Fibroblast of lung (primary cell): ENCODE measurements at regions not wholly inside any gene's neighbourhood (a gene's known extent, or its start where the extent isn't known, plus 50 kb on each side); places are given as distances from the start of the nearest gene placed in this dataset.
A peak's percentile ranks its signal among the peaks of the same experiment; 100 is the strongest.

Experiments used
- DNase-seq, 2 donors: peaks; one replicate each; pipeline versions ENCODE4 v3.0.0 to v3.0.0-alpha.2; 2010; ENCODE audit warnings: low read depth in 2 of 2
- H2AFZ ChIP-seq: 2 replicates; pipeline ENCODE4 v1.5.1; 2012; ENCODE audit warnings: low read length, control low read depth, inconsistent platforms
- H3K27ac ChIP-seq: 2 replicates; pipeline ENCODE4 v1.5.1; 2011; ENCODE audit warnings: low read length, control low read depth; ENCODE audit not compliant: insufficient read depth
- H3K27me3 ChIP-seq: 2 replicates; pipeline ENCODE4 v1.5.1; 2011; ENCODE audit warnings: mild to moderate bottlenecking, low read length; ENCODE audit not compliant: control insufficient read depth, insufficient read depth
- H3K36me3 ChIP-seq: 2 replicates; pipeline ENCODE4 v1.5.1; 2011; ENCODE audit warnings: low read length; ENCODE audit not compliant: control insufficient read depth, insufficient read depth
- H3K4me1 ChIP-seq: 2 replicates; pipeline ENCODE4 v1.5.1; 2011; ENCODE audit warnings: low read length; ENCODE audit not compliant: control insufficient read depth, insufficient read depth; ENCODE audit errors: extremely low read depth
- H3K4me2 ChIP-seq: 2 replicates; pipeline ENCODE4 v1.5.1; 2011; ENCODE audit warnings: low read length, control low read depth; ENCODE audit not compliant: insufficient read depth; ENCODE audit errors: extremely low read depth
- H3K4me3 ChIP-seq, 4 experiments: fragments of 200-600 bp in 1 of 4; sonication (generic) in 1 of 4; replicated peaks in 1 of 4; 2 replicates each; pipeline ENCODE4 v1.5.1; 2011 to 2016; ENCODE audit warnings: low read length in 4 of 4, low read depth in 3 of 4, mild to moderate bottlenecking in 3 of 4, control low read depth in 2 of 4, inconsistent platforms in 1 of 4, mixed read lengths in 1 of 4; ENCODE audit not compliant: insufficient read depth in 1 of 4; ENCODE audit errors: control extremely low read depth in 1 of 4
- H3K79me2 ChIP-seq: 2 replicates; pipeline ENCODE4 v1.5.1; 2012; ENCODE audit warnings: mild to moderate bottlenecking, low read length, inconsistent platforms; ENCODE audit not compliant: control insufficient read depth, insufficient read depth
- H3K9ac ChIP-seq: 2 replicates; pipeline ENCODE4 v1.5.1; 2011; ENCODE audit warnings: mild to moderate bottlenecking, low read length, control low read depth; ENCODE audit not compliant: insufficient read depth
- H3K9me3 ChIP-seq: 2 replicates; pipeline ENCODE4 v1.5.1; 2012; ENCODE audit warnings: low read depth, low read length; ENCODE audit not compliant: control insufficient read depth, insufficient read depth
- H4K20me1 ChIP-seq: 2 replicates; pipeline ENCODE4 v1.5.1; 2011; ENCODE audit warnings: low read length; ENCODE audit not compliant: control insufficient read depth, insufficient read depth; ENCODE audit errors: extremely low read depth
- CTCF ChIP-seq, 2 donors: IDR thresholded peaks in 1 of 2; conservative IDR thresholded peaks in 1 of 2; 1 replicate in 1 of 2; 2 replicates in 1 of 2; pipeline ENCODE4 v1.5.1; 2011 to 2012; ENCODE audit warnings: low read length in 2 of 2, control low read depth in 1 of 2, inconsistent platforms in 1 of 2, low read depth in 1 of 2, mild to moderate bottlenecking in 1 of 2
- EZH2 ChIP-seq: IDR thresholded peaks from 2 replicates; pipeline ENCODE4 v1.5.1; 2012; ENCODE audit warnings: low read length, control low read depth, mild to moderate bottlenecking; ENCODE audit errors: missing control alignments

- peak overlapping the region; percentile 8 for H3K4me2 ChIP-seq
- peak in 1 of 2 donors; percentile 2 for DNase-seq
- H3K9ac ChIP-seq = no peak overlapping the region
- no peaks in the 10 kb centered on the region for H3K79me2 ChIP-seq
- H3K36me3 ChIP-seq = no peaks in the 10 kb centered on the region
- no peak overlapping the region for H2AFZ ChIP-seq
- no peaks in the 10 kb centered on the region for H4K20me1 ChIP-seq
- H3K27me3 ChIP-seq = peaks cover 2% of the 10 kb centered on the region
- H3K27ac ChIP-seq = no peak overlapping the region
- no peaks in the 10 kb centered on the region for H3K9me3 ChIP-seq
- no peak overlapping the region for H3K4me3 ChIP-seq
- H3K4me1 ChIP-seq = no peaks in the 10 kb centered on the region
- TF ChIP-seq EZH2 (no peak), CTCF (conservative IDR thresholded peaks at IDR 0.05 in 1 of 2, IDR thresholded peaks at IDR 0.05 in 1 of 2; ENCODE audit: low read depth in 1 of 2, low read length in 2 of 2) (no peak)
Observed at GRCh38 chr4:112029771-112030171, 115.5 kb upstream of the FAM241A start.

GRCh38 chr4:112031712-112032328, 113.4 kb upstream of the FAM241A start:
- Histone ChIP-seq H3K9me3 (no peaks in the 10 kb centered on the region), H2AFZ (no peak overlapping the region), H3K4me1 (no peaks in the 10 kb centered on the region), H3K27me3 (peaks cover 2% of the 10 kb centered on the region), H3K79me2 (no peaks in the 10 kb centered on the region), H3K9ac (no peak overlapping the region), H3K4me3 (no peak overlapping the region), H3K27ac (no peak overlapping the region), H3K4me2 (no peak overlapping the region), H4K20me1 (no peaks in the 10 kb centered on the region), H3K36me3 (no peaks in the 10 kb centered on the region)
- DNase-seq = peak; percentile 41 to 74
- TF ChIP-seq CTCF (conservative IDR thresholded peaks at IDR 0.05 in 1 of 2, IDR thresholded peaks at IDR 0.05 in 1 of 2; ENCODE audit: low read depth in 1 of 2, low read length in 2 of 2) (peak; percentile 71 to 76), EZH2 (no peak)

- Histone ChIP-seq H3K79me2 (no peaks in the 10 kb centered on the region), H3K4me2 (no peak overlapping the region), H3K36me3 (no peaks in the 10 kb centered on the region), H3K27me3 (no peaks in the 10 kb centered on the region), H3K9ac (no peak overlapping the region), H2AFZ (no peak overlapping the region), H4K20me1 (no peaks in the 10 kb centered on the region), H3K4me3 (no peak overlapping the region), H3K4me1 (no peaks in the 10 kb centered on the region), H3K27ac (no peak overlapping the region), H3K9me3 (no peaks in the 10 kb centered on the region)
- TF ChIP-seq EZH2 = no peak
- TF ChIP-seq CTCF (conservative IDR thresholded peaks at IDR 0.05 in 1 of 2, IDR thresholded peaks at IDR 0.05 in 1 of 2; ENCODE audit: low read depth in 1 of 2, low read length in 2 of 2) = no peak
- DNase-seq = no peak
Observed at GRCh38 chr4:112036886-112037285, 108.4 kb upstream of the FAM241A start.
